Fibroblast of pulmonary artery (primary cell): ENCODE measurements at regions not wholly inside any gene's neighbourhood (a gene's known extent, or its start where the extent isn't known, plus 50 kb on each side); places are given as distances from the start of the nearest gene placed in this dataset.
"Not testable (repeated sequence)": the region's sequence is repeated elsewhere in the genome, so short reads cannot be mapped to it uniquely, and the experiment has no call there.

ENCODE experiments used
- DNase-seq: peaks from one replicate; pipeline ENCODE4 v3.0.0-alpha.2; 2010; ENCODE audit warnings: low read depth
- H3K4me3 ChIP-seq: replicated peaks from 2 replicates; pipeline ENCODE4 v1.5.1; 2011; ENCODE audit warnings: low read depth, mild to moderate bottlenecking, control low read depth, low read length, moderate library complexity
- TF ChIP-seq, protein P1 (sequence below): IDR thresholded peaks from 2 replicates; pipeline ENCODE4 v1.5.1; 2011; ENCODE audit warnings: mild to moderate bottlenecking, control low read depth, low read length, inconsistent platforms; ENCODE audit errors: missing control alignments

DNA sequence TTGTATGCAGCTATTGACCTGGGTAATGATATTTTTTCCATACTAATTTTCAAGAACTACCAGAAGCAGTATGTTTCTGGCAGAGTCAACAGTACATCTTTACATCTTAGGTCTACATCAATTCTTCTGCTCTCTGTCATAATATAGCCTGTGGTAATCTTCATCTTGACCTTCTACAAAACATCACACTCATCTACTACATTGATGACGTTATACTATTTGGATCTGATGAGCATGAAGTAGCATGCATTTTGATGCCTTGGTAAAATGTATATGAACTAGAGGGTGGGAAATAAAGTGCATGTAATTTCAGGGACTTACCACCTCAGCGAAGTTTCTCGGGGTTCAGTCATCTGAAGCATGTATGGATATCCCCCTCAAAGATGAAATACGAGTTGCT is 629.7 kb upstream of the SGCD start:
- no peak overlapping the region for H3K4me3 ChIP-seq
- DNase-seq: no peak
- TF ChIP-seq, protein P1, sequence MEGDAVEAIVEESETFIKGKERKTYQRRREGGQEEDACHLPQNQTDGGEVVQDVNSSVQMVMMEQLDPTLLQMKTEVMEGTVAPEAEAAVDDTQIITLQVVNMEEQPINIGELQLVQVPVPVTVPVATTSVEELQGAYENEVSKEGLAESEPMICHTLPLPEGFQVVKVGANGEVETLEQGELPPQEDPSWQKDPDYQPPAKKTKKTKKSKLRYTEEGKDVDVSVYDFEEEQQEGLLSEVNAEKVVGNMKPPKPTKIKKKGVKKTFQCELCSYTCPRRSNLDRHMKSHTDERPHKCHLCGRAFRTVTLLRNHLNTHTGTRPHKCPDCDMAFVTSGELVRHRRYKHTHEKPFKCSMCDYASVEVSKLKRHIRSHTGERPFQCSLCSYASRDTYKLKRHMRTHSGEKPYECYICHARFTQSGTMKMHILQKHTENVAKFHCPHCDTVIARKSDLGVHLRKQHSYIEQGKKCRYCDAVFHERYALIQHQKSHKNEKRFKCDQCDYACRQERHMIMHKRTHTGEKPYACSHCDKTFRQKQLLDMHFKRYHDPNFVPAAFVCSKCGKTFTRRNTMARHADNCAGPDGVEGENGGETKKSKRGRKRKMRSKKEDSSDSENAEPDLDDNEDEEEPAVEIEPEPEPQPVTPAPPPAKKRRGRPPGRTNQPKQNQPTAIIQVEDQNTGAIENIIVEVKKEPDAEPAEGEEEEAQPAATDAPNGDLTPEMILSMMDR: no peak

DNA sequence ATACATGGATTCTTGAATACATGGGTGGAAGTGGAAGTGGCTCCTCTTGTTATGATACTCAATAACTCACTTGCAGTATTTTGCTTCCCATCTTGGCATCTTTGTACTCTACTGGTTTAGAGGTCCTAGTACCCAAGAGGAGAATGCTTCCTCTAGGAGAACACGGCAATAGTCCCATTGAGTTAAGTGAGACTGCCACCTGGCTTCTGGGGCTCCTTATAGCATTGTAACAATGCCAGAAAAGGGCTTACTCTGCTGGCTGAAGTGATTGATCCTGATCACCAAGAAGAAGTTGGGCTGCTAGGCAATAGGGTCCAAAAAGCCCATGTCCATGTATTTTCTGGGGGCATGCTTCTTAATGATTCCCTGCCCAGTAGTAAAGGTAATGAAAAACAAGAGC is 627.6 kb upstream of the SGCD start:
- TF ChIP-seq, protein P1: no peak
- no peak for DNase-seq

DNA sequence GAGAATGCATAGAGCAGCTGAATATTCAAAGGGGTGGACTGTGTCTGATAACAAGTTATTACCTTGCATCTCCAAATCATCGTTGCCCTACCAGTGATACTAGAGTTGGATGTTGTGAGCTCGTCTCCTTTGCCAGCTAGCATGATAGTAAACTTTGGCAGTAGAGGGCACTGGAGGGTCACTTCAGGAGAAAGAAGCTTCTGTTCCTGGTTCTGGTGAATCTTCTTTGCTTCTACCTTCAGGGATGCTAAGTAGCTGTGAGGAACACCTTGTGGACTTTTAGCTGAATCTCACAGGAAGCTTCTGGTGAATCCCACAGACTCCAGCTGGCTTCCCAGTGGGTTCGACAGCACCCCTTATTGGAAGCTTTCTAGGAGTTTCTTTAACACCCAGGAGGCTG is 626.6 kb upstream of the SGCD start:
- TF ChIP-seq, protein P1: no peak
- no peak overlapping the region for H3K4me3 ChIP-seq
- DNase-seq: no peak

More for the DNA sequence above, 627.6 kb upstream of the SGCD start:
- no peak overlapping the region for H3K4me3 ChIP-seq

DNA sequence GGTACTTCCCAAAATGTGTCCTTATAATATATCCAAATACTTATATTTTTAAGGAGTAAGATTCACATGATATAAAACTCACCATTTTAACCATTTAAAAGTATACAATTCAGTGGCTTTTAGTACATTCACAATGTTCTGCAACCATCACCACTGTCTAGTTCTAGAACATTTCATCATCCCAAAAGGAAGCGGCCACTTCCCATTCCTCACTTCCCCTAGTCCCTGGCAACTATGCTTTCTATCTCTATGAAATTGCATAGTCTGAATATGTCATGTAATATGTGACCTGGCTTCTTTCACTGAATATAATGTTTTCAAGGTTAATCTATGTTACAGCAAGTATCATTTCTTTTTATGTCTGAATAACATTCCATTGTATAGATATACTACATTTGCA is 615.1 kb upstream of the SGCD start:
- TF ChIP-seq, protein P1: no peak
- no peak overlapping the region for H3K4me3 ChIP-seq
- DNase-seq: no peak

DNA sequence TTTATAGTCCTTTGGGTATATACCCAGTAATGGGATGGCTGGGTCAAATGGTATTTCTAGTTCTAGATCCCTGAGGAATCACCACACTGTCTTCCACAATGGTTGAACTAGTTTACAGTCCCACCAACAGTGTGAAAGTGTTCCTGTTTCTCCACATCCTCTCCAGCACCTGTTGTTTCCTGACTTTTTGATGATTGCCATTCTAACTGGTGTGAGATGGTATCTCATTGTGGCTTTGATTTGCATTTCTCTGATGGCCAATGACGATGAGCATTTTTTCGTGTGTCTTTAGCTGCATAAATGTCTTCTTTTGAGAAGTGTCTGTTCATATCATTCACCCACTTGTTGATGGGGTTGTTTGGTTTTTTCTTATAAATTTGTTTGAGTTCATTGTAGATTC is 612.5 kb upstream of the SGCD start:
- not testable (repeated sequence) for H3K4me3 ChIP-seq, DNase-seq

- TF ChIP-seq, protein P1: no peak
- no peak overlapping the region for H3K4me3 ChIP-seq
- DNase-seq: peak; percentile 6
Measured at GRCh38 chr5:155726267-155726666, 600.7 kb upstream of the SGCD start.

GRCh38 chr5:155727512-155728145 is 599.3 kb upstream of the SGCD start:
- no peak overlapping the region for H3K4me3 ChIP-seq
- no peak for DNase-seq
- TF ChIP-seq, protein P1: no peak
